ENCODE measurements at regions not wholly inside any gene's neighbourhood (a gene's known extent, or its start where the extent isn't known, plus 50 kb on each side); places are given as distances from the start of the nearest gene placed in this dataset.

GRCh38 chr16:6362321-6362720 is 970.3 kb upstream of the RBFOX1 start:
- Mint-ChIP-seq H3K36me3 (ENCODE audit: insufficient read depth) (peaks cover 2% of the 10 kb centered on the region), H3K4me1 (no peaks in the 10 kb centered on the region), H3K4me3 (no peak overlapping the region), H3K27me3 (no peaks in the 10 kb centered on the region), H3K27ac (ENCODE audit: low read depth) (no peak overlapping the region), H3K9me3 (peaks cover 18% of the 10 kb centered on the region)
- DNase-seq (ENCODE audit: low spot score in 2 of 2) (no peak), ATAC-seq (replicated peaks; ENCODE audit: extremely low read depth, poor library complexity, severe bottlenecking) (no peak)

GRCh38 chr16:6360641-6361040 is 972.0 kb upstream of the RBFOX1 start:
- no peaks in the 10 kb centered on the region for H3K27me3 Mint-ChIP-seq
- H3K27ac Mint-ChIP-seq (ENCODE audit: low read depth), result no peak overlapping the region
- no peak for ATAC-seq (replicated peaks; ENCODE audit: extremely low read depth, poor library complexity, severe bottlenecking)
- H3K4me1 Mint-ChIP-seq, result no peaks in the 10 kb centered on the region
- no peak overlapping the region for H3K4me3 Mint-ChIP-seq
- H3K9me3 Mint-ChIP-seq, result peaks cover 27% of the 10 kb centered on the region
- H3K36me3 Mint-ChIP-seq (ENCODE audit: insufficient read depth), result peaks cover 2% of the 10 kb centered on the region
- DNase-seq (ENCODE audit: low spot score in 2 of 2), result no peak

DNA sequence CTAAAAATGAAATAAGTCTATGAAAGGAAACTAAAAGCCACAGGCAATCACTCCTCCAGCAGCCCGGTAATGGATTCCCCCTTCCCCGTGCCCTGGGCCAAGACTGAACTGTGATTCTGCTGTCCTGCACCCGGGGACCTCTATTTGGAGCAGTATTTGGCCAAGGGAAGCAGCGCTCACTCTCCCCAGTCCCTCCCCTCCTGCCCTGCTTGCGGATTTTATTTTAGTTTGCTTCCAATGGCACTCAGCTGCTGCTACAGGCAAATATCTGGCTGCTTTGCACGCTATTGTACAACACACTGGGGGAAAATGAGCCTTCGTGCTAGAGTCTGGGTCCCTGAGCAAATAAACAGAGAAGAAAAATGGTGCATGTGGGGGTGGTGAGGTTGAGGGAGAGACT is 975.7 kb upstream of the RBFOX1 start:
- DNase-seq (ENCODE audit: low spot score in 2 of 2) (no peak), ATAC-seq (replicated peaks; ENCODE audit: extremely low read depth, poor library complexity, severe bottlenecking) (no peak)
- Mint-ChIP-seq H3K4me1 (no peaks in the 10 kb centered on the region), H3K27ac (ENCODE audit: low read depth) (no peak overlapping the region), H3K27me3 (no peaks in the 10 kb centered on the region), H3K4me3 (no peak overlapping the region), H3K36me3 (ENCODE audit: insufficient read depth) (no peaks in the 10 kb centered on the region), H3K9me3 (peaks cover 24% of the 10 kb centered on the region)

DNA sequence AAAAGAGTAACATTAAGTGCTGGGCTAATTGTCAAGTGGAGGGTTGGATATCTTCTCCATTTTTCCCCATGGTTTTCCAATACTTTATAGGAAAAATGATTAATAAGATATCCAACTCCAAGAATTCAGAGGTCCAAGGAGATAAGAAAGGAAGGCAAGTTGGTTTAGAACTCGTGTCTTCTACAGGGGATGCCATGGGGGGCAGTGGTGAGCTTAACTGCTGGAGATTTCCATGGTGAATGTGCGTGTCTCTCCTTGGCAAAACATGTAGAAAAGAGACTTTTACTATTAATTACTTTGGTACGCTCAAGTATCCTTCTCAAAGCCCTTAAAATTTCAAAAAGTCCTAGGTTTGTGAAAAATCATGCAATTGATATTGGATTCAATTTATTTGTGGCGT is 982.9 kb upstream of the RBFOX1 start:
- Mint-ChIP-seq H3K36me3 (ENCODE audit: insufficient read depth) (no peaks in the 10 kb centered on the region), H3K4me1 (no peaks in the 10 kb centered on the region), H3K9me3 (peaks cover 25% of the 10 kb centered on the region), H3K4me3 (no peak overlapping the region), H3K27ac (ENCODE audit: low read depth) (no peak overlapping the region), H3K27me3 (no peaks in the 10 kb centered on the region)
- DNase-seq (ENCODE audit: low spot score in 2 of 2), result no peak
- no peak for ATAC-seq (replicated peaks; ENCODE audit: extremely low read depth, poor library complexity, severe bottlenecking)

GRCh38 chr16:6345090-6345489 is 987.6 kb upstream of the RBFOX1 start:
- no peak overlapping the region for H3K4me3 Mint-ChIP-seq
- H3K36me3 Mint-ChIP-seq (ENCODE audit: insufficient read depth), result no peaks in the 10 kb centered on the region
- H3K27ac Mint-ChIP-seq (ENCODE audit: low read depth), result no peak overlapping the region
- peaks cover 30% of the 10 kb centered on the region for H3K9me3 Mint-ChIP-seq
- no peaks in the 10 kb centered on the region for H3K27me3 Mint-ChIP-seq
- DNase-seq (ENCODE audit: low spot score in 2 of 2) (no peak), ATAC-seq (replicated peaks; ENCODE audit: extremely low read depth, poor library complexity, severe bottlenecking) (no peak)
- no peaks in the 10 kb centered on the region for H3K4me1 Mint-ChIP-seq

DNA sequence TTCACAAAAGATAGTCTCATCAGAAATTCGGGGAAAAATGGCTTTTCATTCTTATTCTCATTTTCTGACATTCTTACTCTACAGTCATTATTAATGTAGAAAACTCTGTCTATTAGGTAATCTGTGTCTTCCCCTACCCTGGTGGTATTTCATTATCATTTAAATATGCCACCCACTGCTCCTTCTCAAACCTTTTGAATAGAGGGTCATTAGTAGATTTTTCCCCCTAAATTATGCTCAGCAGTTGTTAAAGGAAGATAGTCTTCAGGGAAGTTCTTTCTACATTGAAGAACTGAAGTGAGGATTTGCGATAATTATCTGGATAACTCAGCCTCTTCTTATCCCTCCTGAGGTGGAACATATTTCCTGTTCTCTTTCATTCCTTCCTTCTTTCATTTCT is 989.5 kb upstream of the RBFOX1 start:
- DNase-seq (ENCODE audit: low spot score in 2 of 2) (no peak), ATAC-seq (replicated peaks; ENCODE audit: extremely low read depth, poor library complexity, severe bottlenecking) (no peak)
- Mint-ChIP-seq H3K4me1 (no peaks in the 10 kb centered on the region), H3K36me3 (ENCODE audit: insufficient read depth) (no peaks in the 10 kb centered on the region), H3K4me3 (no peak overlapping the region), H3K27ac (ENCODE audit: low read depth) (no peak overlapping the region), H3K27me3 (no peaks in the 10 kb centered on the region), H3K9me3 (peaks cover 37% of the 10 kb centered on the region)

DNA sequence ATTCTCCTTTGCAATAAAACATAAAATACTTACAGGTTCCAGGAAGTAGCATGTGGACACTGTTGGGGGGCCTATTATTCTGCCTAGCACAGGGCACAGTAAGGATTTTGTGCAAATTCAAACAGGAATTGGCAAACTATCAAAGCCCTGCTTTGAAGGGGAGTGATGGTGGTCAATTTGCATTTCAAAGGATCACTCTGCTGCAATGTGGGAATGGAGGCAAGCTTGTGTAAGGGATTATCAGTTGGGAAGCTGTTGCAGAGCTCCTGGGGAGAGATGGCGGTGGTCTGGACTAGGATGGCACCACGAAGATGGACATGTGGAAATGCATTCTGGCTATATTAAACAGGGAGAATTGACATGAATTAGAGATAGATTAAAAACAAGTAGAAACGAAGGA is 990.7 kb upstream of the RBFOX1 start:
- ATAC-seq (replicated peaks; ENCODE audit: extremely low read depth, poor library complexity, severe bottlenecking), result no peak

GRCh38 chr16:6335072-6335471 is 997.6 kb upstream of the RBFOX1 start:
- DNase-seq (ENCODE audit: low spot score in 2 of 2), result no peak

More for the DNA sequence above, 990.7 kb upstream of the RBFOX1 start:
- Mint-ChIP-seq H3K4me3 (no peak overlapping the region), H3K27ac (ENCODE audit: low read depth) (no peak overlapping the region), H3K36me3 (ENCODE audit: insufficient read depth) (no peaks in the 10 kb centered on the region), H3K27me3 (no peaks in the 10 kb centered on the region), H3K4me1 (no peaks in the 10 kb centered on the region), H3K9me3 (peaks cover 25% of the 10 kb centered on the region)
- DNase-seq (ENCODE audit: low spot score in 2 of 2), result no peak

DNA sequence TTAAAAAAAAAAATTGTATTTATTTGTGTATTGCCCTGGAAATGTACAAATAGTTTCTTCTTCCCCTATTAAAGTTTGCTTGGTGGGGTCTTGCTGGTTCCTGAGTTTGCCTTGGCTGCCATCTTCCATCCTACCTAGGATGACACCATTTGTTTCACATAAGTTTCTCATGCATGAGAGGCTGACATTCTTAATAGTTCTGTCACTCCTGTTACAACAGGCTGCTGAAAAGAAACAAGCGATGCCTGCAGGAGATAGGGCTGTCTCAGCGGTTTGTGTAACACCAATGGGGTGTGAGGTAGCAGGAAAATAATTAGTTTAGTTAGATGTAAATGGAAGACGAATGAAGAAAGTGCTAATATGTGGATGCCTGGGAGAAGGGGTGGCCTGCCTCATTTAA is 1000.9 kb upstream of the RBFOX1 start:
- no peak overlapping the region for H3K4me3 Mint-ChIP-seq
- ATAC-seq (replicated peaks; ENCODE audit: extremely low read depth, poor library complexity, severe bottlenecking) (no peak), DNase-seq (ENCODE audit: low spot score in 2 of 2) (no peak)
- peaks cover 12% of the 10 kb centered on the region for H3K9me3 Mint-ChIP-seq
- no peaks in the 10 kb centered on the region for H3K36me3 Mint-ChIP-seq (ENCODE audit: insufficient read depth)
- no peak overlapping the region for H3K27ac Mint-ChIP-seq (ENCODE audit: low read depth)
- no peaks in the 10 kb centered on the region for H3K27me3 Mint-ChIP-seq
- no peaks in the 10 kb centered on the region for H3K4me1 Mint-ChIP-seq

More at GRCh38 chr16:6335072-6335471, 997.6 kb upstream of the RBFOX1 start:
- H3K4me1 Mint-ChIP-seq, result no peaks in the 10 kb centered on the region
- peaks cover 15% of the 10 kb centered on the region for H3K9me3 Mint-ChIP-seq
- ATAC-seq (replicated peaks; ENCODE audit: extremely low read depth, poor library complexity, severe bottlenecking), result no peak
- H3K4me3 Mint-ChIP-seq, result no peak overlapping the region
- H3K27me3 Mint-ChIP-seq, result no peaks in the 10 kb centered on the region
- H3K27ac Mint-ChIP-seq (ENCODE audit: low read depth), result no peak overlapping the region
- no peaks in the 10 kb centered on the region for H3K36me3 Mint-ChIP-seq (ENCODE audit: insufficient read depth)

GRCh38 chr16:6317934-6318333 is 1014.7 kb upstream of the RBFOX1 start:
- no peaks in the 10 kb centered on the region for H3K4me1 Mint-ChIP-seq
- no peak overlapping the region for H3K4me3 Mint-ChIP-seq
- H3K27me3 Mint-ChIP-seq, result no peaks in the 10 kb centered on the region
- no peak for ATAC-seq (replicated peaks; ENCODE audit: extremely low read depth, poor library complexity, severe bottlenecking)
- H3K27ac Mint-ChIP-seq (ENCODE audit: low read depth), result no peak overlapping the region
- DNase-seq (ENCODE audit: low spot score in 2 of 2), result no peak
- H3K9me3 Mint-ChIP-seq, result peaks cover 14% of the 10 kb centered on the region
- no peaks in the 10 kb centered on the region for H3K36me3 Mint-ChIP-seq (ENCODE audit: insufficient read depth)

- H3K27me3 Mint-ChIP-seq, result no peaks in the 10 kb centered on the region
- DNase-seq (ENCODE audit: low spot score in 2 of 2) (no peak), ATAC-seq (replicated peaks; ENCODE audit: extremely low read depth, poor library complexity, severe bottlenecking) (no peak)
These were observed 1023.4 kb upstream of the RBFOX1 start for GRCh38 chr16:6309271-6309670.

GRCh38 chr16:6308176-6308575 is 1024.5 kb upstream of the RBFOX1 start:
- Mint-ChIP-seq H3K4me1 (no peaks in the 10 kb centered on the region), H3K36me3 (ENCODE audit: insufficient read depth) (no peaks in the 10 kb centered on the region), H3K4me3 (no peak overlapping the region), H3K9me3 (peaks cover 15% of the 10 kb centered on the region), H3K27ac (ENCODE audit: low read depth) (no peak overlapping the region), H3K27me3 (no peaks in the 10 kb centered on the region)
- ATAC-seq (replicated peaks; ENCODE audit: extremely low read depth, poor library complexity, severe bottlenecking) (no peak), DNase-seq (ENCODE audit: low spot score in 2 of 2) (no peak)

More at GRCh38 chr16:6309271-6309670, 1023.4 kb upstream of the RBFOX1 start:
- Mint-ChIP-seq H3K9me3 (peaks cover 15% of the 10 kb centered on the region), H3K4me1 (no peaks in the 10 kb centered on the region), H3K27ac (ENCODE audit: low read depth) (no peak overlapping the region), H3K36me3 (ENCODE audit: insufficient read depth) (no peaks in the 10 kb centered on the region), H3K4me3 (no peak overlapping the region)

DNA sequence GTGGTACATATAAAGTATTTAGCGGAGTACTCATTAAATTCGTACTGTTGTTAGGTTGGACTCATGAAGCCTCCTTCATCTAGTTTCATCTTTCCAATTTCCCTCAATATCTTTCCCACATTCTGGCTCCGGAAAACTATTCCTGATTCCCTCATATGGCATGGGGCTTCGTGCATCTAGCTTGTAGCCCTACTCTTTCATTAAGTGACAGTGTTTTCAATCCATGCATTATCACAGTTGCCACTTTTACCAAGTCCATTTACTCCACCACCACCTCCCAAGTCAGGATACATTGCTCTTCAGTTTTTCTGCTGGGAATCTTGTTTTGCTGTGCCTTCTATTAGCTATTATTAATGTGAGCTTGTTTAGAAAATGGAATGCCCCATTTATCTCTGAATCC is 1032.1 kb upstream of the RBFOX1 start:
- Mint-ChIP-seq H3K4me3 (no peak overlapping the region), H3K27ac (ENCODE audit: low read depth) (no peak overlapping the region), H3K27me3 (no peaks in the 10 kb centered on the region), H3K36me3 (ENCODE audit: insufficient read depth) (no peaks in the 10 kb centered on the region), H3K4me1 (no peaks in the 10 kb centered on the region), H3K9me3 (peaks cover 19% of the 10 kb centered on the region)
- ATAC-seq (replicated peaks; ENCODE audit: extremely low read depth, poor library complexity, severe bottlenecking) (no peak), DNase-seq (ENCODE audit: low spot score in 2 of 2) (no peak)

Measured in central memory CD8-positive, alpha-beta T cell (primary cell).